Testis (tissue), 2 donors: ENCODE measurements at regions not wholly inside any gene's neighbourhood (a gene's known extent, or its start where the extent isn't known, plus 50 kb on each side); places are given as distances from the start of the nearest gene placed in this dataset.

Experiments used
- DNase-seq: peaks from one replicate; pipeline ENCODE4 v3.0.0-alpha.2; 2019
- H3K27ac ChIP-seq, 2 donors: fragments of 200-600 bp; sonication (generic); one replicate each; pipeline ENCODE4 v1.5.1; 2019
- H3K27me3 ChIP-seq: fragments of 200-600 bp; sonication (generic); one replicate; pipeline ENCODE4 v1.5.1; 2019
- H3K36me3 ChIP-seq: fragments of 200-600 bp; sonication (generic); one replicate; pipeline ENCODE4 v1.5.1; 2017; ENCODE audit warnings: low read depth; ENCODE audit errors: missing control alignments
- H3K4me1 ChIP-seq: fragments of 200-600 bp; sonication (generic); one replicate; pipeline ENCODE4 v1.5.1; 2019
- H3K4me3 ChIP-seq, 2 donors: fragments of 200-600 bp; sonication (generic); one replicate each; pipeline ENCODE4 v1.5.1; 2017 to 2019
- H3K9me3 ChIP-seq: fragments of 200-600 bp; sonication (generic); one replicate; pipeline ENCODE4 v1.5.1; 2017
- POLR2A ChIP-seq: fragments of 450-650 bp; IDR thresholded peaks from one replicate; pipeline ENCODE4 v1.6.1; 2017; ENCODE audit warnings: antibody characterized with exemption, mild to moderate bottlenecking, moderate library complexity
- WGBS, 2 donors: methylation state at CpG; one replicate each; pipeline ENCODE4 v1.1.5; 2018; 5-methylcytosine and 5-hydroxymethylcytosine counted together
- intact Hi-C: fragments of 100-400 bp; cut with DNase I; formaldehyde crosslinking; loops from one replicate; pipeline ENCODE4 v1.15.1; 2023; ENCODE audit warnings: low total_unique reads
- TF ChIP-seq, protein P1 (sequence below), 3 experiments: fragments of 450-650 bp in 2 of 3; fragments of 200-600 bp in 1 of 3; sonication (generic) in 1 of 3; IDR thresholded peaks; one replicate each; pipeline ENCODE4 v1.5.1; 2016 to 2019; ENCODE audit warnings: antibody characterized with exemption in 3 of 3, mild to moderate bottlenecking in 2 of 3, moderate library complexity in 1 of 3

DNA sequence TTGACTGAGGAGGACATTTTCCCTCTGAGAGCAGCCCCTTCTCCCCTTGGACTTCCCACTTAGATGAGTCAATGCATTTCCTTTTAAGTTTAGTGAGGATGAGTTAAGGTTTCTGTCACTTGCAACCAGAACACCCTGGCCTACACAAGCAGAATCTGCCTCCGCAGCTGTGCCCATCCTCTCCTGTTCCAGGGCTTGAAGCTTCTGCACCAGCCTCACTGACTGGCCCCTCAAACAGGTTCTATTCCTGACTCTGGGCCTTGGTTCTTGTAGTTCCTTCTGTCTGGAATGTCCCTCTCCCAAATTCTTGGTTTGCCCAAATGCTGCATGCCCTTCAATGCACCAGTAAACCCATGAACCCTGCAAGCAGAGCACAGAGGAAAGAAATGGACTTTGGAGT is 394.4 kb downstream of the PTPRU start:
- DNase-seq, result no peak
- Histone ChIP-seq H3K4me3 (no peak overlapping the region), H3K27ac (no peak overlapping the region), H3K27me3 (no peaks in the 10 kb centered on the region), H3K36me3 (no peaks in the 10 kb centered on the region), H3K4me1 (no peaks in the 10 kb centered on the region), H3K9me3 (no peaks in the 10 kb centered on the region)
- 92 to 100% methylated on average over 1 of the region's 1 CpG for whole genome bisulfite sequencing, 2 donors
- TF ChIP-seq, protein P1, sequence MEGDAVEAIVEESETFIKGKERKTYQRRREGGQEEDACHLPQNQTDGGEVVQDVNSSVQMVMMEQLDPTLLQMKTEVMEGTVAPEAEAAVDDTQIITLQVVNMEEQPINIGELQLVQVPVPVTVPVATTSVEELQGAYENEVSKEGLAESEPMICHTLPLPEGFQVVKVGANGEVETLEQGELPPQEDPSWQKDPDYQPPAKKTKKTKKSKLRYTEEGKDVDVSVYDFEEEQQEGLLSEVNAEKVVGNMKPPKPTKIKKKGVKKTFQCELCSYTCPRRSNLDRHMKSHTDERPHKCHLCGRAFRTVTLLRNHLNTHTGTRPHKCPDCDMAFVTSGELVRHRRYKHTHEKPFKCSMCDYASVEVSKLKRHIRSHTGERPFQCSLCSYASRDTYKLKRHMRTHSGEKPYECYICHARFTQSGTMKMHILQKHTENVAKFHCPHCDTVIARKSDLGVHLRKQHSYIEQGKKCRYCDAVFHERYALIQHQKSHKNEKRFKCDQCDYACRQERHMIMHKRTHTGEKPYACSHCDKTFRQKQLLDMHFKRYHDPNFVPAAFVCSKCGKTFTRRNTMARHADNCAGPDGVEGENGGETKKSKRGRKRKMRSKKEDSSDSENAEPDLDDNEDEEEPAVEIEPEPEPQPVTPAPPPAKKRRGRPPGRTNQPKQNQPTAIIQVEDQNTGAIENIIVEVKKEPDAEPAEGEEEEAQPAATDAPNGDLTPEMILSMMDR (IDR thresholded peaks at IDR 0.05), result no peak
- TF ChIP-seq POLR2A, result no peak
- intact Hi-C loops, result no loop called here

DNA sequence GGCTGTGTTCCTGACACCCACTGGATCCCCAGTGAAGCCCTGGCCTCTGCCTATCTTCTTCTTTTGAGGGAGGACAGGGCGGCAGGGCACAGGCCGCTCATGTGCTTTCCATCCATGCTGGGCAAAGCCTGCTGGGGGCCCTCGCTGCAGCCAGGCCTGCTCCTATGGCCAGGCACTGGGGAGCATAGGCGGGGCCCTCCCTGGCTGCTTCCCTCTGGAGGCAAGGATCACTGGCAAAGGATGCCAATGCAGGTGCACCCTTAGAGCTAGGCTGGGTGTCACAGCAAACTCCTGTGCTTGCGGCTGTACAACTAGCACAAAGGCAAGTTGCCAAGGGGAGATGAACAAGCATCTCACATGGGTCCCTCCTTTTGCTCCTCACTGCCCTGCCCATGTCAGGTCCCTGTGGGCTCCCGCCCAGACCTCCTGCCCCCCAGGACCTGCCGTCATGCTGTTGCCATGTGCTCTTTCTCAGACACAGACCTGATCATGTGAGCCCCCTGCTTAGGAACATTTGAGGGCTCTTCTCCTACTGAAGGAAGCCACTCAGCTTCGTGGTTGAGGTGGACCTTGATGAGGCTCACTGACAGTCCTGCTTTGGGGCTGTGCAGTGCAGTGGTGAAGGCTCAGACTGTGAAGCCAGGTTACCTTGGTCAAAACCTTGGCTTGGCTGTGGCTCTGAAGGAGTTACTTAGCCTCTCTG is 393.6 kb downstream of the PTPRU start:
- no peaks in the 10 kb centered on the region for H3K9me3 ChIP-seq
- WGBS, 2 donors, result 86 to 94% methylated on average over 1 to 8 of the region's 8 CpGs

DNA sequence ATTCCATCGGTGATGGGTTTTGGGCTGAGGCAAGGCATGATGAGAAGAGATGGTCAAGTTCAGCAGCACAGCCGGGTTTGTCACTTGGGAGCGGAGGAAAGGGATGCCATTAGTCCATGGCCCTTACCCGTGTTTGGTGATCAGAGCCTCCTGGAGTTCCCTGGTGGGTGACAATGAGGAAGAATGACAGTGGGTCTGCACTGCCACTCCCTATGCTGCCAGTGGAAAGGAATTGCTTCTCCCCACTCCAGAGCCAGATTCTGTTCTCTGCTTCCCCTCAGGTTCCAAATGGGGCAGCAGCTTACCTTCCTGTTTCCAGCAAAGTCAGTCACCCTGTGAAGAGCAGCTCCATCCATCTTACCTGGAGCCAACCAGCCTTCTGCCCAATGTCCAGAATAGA is 393.1 kb downstream of the PTPRU start:
- intact Hi-C loops, result no loop called here
- H3K4me3 ChIP-seq, result no peak overlapping the region
- 65 to 90% methylated on average over 3 to 4 of the region's 4 CpGs for WGBS, 2 donors
- DNase-seq, result no peak
- H3K36me3 ChIP-seq, result no peaks in the 10 kb centered on the region
- TF ChIP-seq POLR2A, result no peak
- TF ChIP-seq, protein P1 (IDR thresholded peaks at IDR 0.05), result no peak
- no peaks in the 10 kb centered on the region for H3K27me3 ChIP-seq
- H3K9me3 ChIP-seq, result no peaks in the 10 kb centered on the region
- H3K4me1 ChIP-seq, result no peaks in the 10 kb centered on the region
- H3K27ac ChIP-seq, result no peak overlapping the region

More for the DNA sequence above, 393.6 kb downstream of the PTPRU start:
- intact Hi-C loops, result no loop called here
- no peak for DNase-seq
- Histone ChIP-seq H3K4me1 (no peaks in the 10 kb centered on the region), H3K36me3 (no peaks in the 10 kb centered on the region), H3K27ac (no peak overlapping the region), H3K27me3 (no peaks in the 10 kb centered on the region), H3K4me3 (no peak overlapping the region)
- TF ChIP-seq, protein P1 (IDR thresholded peaks at IDR 0.05), result no peak
- no peak for TF ChIP-seq POLR2A

DNA sequence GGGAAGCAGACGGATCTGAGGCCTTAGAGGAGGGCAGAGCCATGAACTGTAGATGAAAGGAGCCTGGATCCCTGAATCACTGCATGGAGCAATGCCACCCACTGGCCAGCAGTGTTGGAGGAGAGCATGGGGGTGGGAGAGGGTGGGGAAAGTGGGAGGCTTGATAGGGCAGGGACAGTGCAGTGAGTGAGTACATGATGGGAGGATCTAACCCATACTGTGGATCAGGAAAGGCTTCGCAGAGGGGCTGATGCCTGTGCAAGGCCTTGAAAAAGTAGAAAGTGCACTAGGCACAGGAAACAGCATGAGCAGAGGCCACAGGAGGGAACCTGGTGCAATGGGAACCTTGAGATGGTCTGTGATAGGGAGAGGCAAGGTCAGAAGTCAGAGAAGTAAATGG is 391.9 kb downstream of the PTPRU start:
- no peak for DNase-seq
- intact Hi-C loops, result no loop called here
- Histone ChIP-seq H3K27me3 (no peaks in the 10 kb centered on the region), H3K36me3 (no peaks in the 10 kb centered on the region), H3K4me1 (no peaks in the 10 kb centered on the region), H3K4me3 (no peak overlapping the region), H3K9me3 (no peaks in the 10 kb centered on the region), H3K27ac (no peak overlapping the region)
- WGBS, 2 donors, result 61 to 87% methylated on average over 2 of the region's 2 CpGs
- no peak for TF ChIP-seq POLR2A
- TF ChIP-seq, protein P1 (IDR thresholded peaks at IDR 0.05), result no peak

DNA sequence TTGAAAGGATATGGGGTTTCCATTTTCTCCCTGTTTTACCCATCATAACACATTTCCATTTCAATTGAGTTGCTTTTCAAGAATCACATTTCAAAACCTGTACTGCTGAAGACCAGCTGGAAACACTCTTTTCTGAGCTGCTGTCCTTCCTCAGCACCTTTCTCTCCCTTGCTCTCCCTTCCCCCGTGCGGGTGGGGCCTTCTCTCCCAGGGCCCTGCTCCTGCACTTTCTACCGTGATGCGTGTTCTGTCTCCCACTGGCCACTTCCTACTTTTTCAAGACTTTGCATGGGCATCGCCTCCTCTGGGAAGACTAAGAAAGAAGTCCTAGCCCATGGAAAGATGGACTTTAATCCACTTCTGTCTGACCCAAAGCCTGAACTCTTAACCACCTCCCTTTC is 390.4 kb downstream of the PTPRU start:
- Histone ChIP-seq H3K36me3 (no peaks in the 10 kb centered on the region), H3K4me3 (no peak overlapping the region), H3K4me1 (no peaks in the 10 kb centered on the region), H3K27ac (no peak overlapping the region), H3K9me3 (no peaks in the 10 kb centered on the region), H3K27me3 (no peaks in the 10 kb centered on the region)
- intact Hi-C loops, result no loop called here
- TF ChIP-seq POLR2A, result no peak
- TF ChIP-seq, protein P1 (IDR thresholded peaks at IDR 0.05), result no peak
- WGBS, 2 donors, result 78 to 90% methylated on average over 5 of the region's 5 CpGs
- no peak for DNase-seq
